Left ventricle myocardium inferior (tissue), 1 donor: ENCODE measurements at regions not wholly inside any gene's neighbourhood (a gene's known extent, or its start where the extent isn't known, plus 50 kb on each side); places are given as distances from the start of the nearest gene placed in this dataset.

ENCODE experiments used
- DNase-seq: peaks from one replicate; pipeline ENCODE4 v3.0.0-alpha.2; 2020
- H3K27ac ChIP-seq: fragments of 200-600 bp; replicated peaks from 2 replicates; pipeline ENCODE4 v1.8.0; 2021
- H3K27me3 ChIP-seq: fragments of 200-600 bp; 2 replicates; pipeline ENCODE4 v1.8.0; 2021; ENCODE audit warnings: low read depth
- H3K36me3 ChIP-seq: fragments of 200-600 bp; 2 replicates; pipeline ENCODE4 v1.8.0; 2021
- H3K4me1 ChIP-seq: fragments of 200-600 bp; 2 replicates; pipeline ENCODE4 v1.8.0; 2021
- H3K4me3 ChIP-seq: fragments of 200-600 bp; 2 replicates; pipeline ENCODE4 v1.8.0; 2021; ENCODE audit warnings: mild to moderate bottlenecking, moderate library complexity
- H3K9me3 ChIP-seq: fragments of 200-600 bp; replicated peaks from 2 replicates; pipeline ENCODE4 v1.8.0; 2021
- intact Hi-C: fragments of 100-400 bp; cut with micrococcal nuclease; formaldehyde crosslinking; loops from one replicate; pipeline ENCODE4 v1.11.0; 2022
- TF ChIP-seq, protein P1 (sequence below): fragments of 200-600 bp; IDR thresholded peaks from 2 replicates; pipeline ENCODE4 v1.8.0; 2021; ENCODE audit warnings: antibody characterized with exemption, mild to moderate bottlenecking, borderline replicate concordance
- donor health status: DM: no; HTN: yes; CAD: no; lungs with severe emphysema.

DNA sequence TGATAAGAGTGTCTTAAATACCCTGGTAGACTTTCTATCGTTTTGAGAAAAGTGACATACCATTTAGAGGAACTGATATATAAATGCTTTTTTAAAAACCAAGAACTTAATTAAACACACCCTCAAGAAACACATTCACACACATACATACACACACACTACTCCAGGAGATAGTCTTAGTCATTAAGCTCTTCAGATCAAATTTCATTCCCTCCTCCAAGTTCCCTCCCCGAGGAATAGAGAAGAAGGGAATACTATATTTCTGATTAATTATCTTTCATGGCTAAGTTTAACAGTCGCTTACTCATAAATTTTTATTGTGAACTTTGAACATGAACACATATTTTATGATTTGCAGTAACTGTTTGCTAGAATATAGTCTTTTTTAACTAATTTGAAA is 1109.5 kb downstream of the SLITRK1 start:
- peaks cover 11% of the 10 kb centered on the region for H3K9me3 ChIP-seq

DNA sequence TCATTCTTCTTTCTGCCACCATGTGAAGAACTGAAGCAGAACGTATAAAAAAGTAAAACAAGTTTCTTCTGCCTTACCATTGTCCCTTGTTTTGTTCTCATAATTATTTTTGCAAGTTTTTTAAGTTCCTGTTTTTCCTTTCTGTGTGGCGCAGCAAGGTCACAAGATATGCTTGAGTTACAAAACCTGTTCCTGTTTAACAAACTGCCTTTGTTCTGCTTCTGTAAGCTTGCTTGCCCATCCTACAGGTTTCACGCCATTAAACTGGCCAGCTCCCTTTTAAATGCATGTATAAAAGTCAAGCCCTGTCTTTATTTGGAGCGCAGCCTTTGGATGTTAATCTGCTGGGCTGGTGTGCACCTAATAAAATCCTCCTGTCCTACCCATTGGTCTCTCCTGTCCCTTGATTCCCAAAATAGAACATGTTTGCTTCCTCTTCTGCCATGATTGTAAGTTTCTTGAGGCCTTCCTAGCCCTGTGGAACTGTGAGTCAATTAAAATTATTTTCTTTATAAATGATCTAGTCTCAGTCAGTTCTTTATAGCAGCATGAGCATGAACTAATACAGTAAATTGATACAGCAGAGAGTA is 1115.4 kb downstream of the SLITRK1 start:
- H3K27ac ChIP-seq = no peak overlapping the region
- TF ChIP-seq, protein P1, sequence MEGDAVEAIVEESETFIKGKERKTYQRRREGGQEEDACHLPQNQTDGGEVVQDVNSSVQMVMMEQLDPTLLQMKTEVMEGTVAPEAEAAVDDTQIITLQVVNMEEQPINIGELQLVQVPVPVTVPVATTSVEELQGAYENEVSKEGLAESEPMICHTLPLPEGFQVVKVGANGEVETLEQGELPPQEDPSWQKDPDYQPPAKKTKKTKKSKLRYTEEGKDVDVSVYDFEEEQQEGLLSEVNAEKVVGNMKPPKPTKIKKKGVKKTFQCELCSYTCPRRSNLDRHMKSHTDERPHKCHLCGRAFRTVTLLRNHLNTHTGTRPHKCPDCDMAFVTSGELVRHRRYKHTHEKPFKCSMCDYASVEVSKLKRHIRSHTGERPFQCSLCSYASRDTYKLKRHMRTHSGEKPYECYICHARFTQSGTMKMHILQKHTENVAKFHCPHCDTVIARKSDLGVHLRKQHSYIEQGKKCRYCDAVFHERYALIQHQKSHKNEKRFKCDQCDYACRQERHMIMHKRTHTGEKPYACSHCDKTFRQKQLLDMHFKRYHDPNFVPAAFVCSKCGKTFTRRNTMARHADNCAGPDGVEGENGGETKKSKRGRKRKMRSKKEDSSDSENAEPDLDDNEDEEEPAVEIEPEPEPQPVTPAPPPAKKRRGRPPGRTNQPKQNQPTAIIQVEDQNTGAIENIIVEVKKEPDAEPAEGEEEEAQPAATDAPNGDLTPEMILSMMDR = no peak
- peaks cover 39% of the 10 kb centered on the region for H3K9me3 ChIP-seq
- no peak overlapping the region for H3K4me3 ChIP-seq
- no peaks in the 10 kb centered on the region for H3K36me3 ChIP-seq
- H3K4me1 ChIP-seq = no peaks in the 10 kb centered on the region
- DNase-seq = no peak
- intact Hi-C loops = no loop called here
- H3K27me3 ChIP-seq = no peaks in the 10 kb centered on the region

More for the DNA sequence above, 1109.5 kb downstream of the SLITRK1 start:
- H3K27ac ChIP-seq = no peak overlapping the region
- DNase-seq = no peak
- no peaks in the 10 kb centered on the region for H3K4me1 ChIP-seq
- H3K36me3 ChIP-seq = no peaks in the 10 kb centered on the region
- H3K27me3 ChIP-seq = no peaks in the 10 kb centered on the region
- TF ChIP-seq, protein P1 = no peak
- intact Hi-C loops = no loop called here
- no peak overlapping the region for H3K4me3 ChIP-seq

DNA sequence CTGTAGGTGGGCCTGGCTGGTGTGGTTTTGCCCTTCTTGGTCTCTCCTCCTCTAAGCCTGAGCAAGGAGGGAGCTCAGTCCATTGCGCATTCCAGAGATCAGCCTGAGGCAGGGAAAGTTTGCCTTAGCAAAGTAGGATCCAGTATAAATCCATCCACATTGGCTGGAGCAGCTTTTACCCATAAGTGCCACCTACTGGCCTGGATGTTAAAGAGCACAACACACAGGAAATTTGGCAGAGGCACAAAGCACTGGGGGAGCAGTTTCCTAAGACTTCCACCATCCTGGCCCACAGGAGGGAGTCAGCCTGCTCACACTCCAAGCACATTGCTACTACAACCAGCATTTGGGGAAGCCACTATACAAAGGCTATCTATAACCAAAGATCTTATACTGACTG is 1124.2 kb downstream of the SLITRK1 start:
- peaks cover 12% of the 10 kb centered on the region for H3K9me3 ChIP-seq
- no peak overlapping the region for H3K27ac ChIP-seq
- intact Hi-C loops = no loop called here
- no peak for DNase-seq
- no peaks in the 10 kb centered on the region for H3K4me1 ChIP-seq
- TF ChIP-seq, protein P1 = no peak
- no peak overlapping the region for H3K4me3 ChIP-seq
- no peaks in the 10 kb centered on the region for H3K27me3 ChIP-seq
- no peaks in the 10 kb centered on the region for H3K36me3 ChIP-seq

DNA sequence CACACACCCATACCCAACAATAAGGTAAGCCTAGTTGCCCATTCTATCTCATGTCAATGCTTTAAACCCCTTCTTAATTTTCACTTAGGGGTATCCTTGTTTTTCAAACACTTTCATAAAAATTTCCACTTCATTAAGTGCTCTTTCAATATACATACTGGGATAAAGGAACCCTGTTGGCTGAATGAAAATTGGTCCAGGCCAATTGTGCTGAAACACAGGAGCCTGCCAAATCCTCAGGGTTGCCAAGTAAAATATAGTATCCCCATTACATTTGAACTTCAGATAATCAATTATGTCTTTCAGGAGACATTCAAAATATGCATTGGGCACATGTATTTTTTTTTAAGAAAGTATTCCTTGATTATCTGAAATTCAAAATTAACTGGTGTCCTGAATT is 1131.1 kb downstream of the SLITRK1 start:
- intact Hi-C loops = no loop called here
- TF ChIP-seq, protein P1 = no peak
- H3K9me3 ChIP-seq = no peaks in the 10 kb centered on the region
- no peak for DNase-seq
- H3K27me3 ChIP-seq = no peaks in the 10 kb centered on the region
- H3K4me3 ChIP-seq = no peak overlapping the region
- H3K27ac ChIP-seq = no peak overlapping the region
- no peaks in the 10 kb centered on the region for H3K36me3 ChIP-seq
- peaks cover 7% of the 10 kb centered on the region for H3K4me1 ChIP-seq

DNA sequence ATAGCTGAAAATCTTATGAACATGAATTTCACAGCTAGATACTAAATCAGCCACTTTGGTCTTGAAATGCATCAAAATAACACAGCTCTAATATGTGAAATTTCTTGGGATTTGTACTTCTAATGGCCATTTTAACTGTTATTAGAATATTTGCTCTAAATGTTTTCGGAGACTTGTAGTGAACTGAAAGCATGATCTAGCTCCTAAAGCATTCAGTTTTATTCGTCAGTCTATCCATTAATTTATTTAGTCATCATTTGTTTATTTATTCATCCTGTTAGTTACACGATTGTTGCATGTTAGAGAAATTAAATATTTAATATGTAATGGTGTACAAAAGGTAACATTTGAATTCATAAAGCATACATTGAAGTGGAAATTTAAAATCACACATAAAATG is 1132.7 kb downstream of the SLITRK1 start:
- intact Hi-C loops = no loop called here
- H3K36me3 ChIP-seq = no peaks in the 10 kb centered on the region
- H3K4me1 ChIP-seq = peaks cover 7% of the 10 kb centered on the region
- H3K27ac ChIP-seq = no peak overlapping the region
- no peaks in the 10 kb centered on the region for H3K27me3 ChIP-seq
- no peaks in the 10 kb centered on the region for H3K9me3 ChIP-seq
- TF ChIP-seq, protein P1 = no peak
- H3K4me3 ChIP-seq = no peak overlapping the region
- DNase-seq = no peak
